Caco-2 (cell line): ENCODE measurements at regions not wholly inside any gene's neighbourhood (a gene's known extent, or its start where the extent isn't known, plus 50 kb on each side); places are given as distances from the start of the nearest gene placed in this dataset.

Source experiments
- BruUV-seq: library from RNA; stranded (reverse); fragments of 400-500 nt; replicated peaks from 2 replicates; lab custom pipeline; 2021; lab: Mats Ljungman, UMichigan
- CTCF ChIA-PET: fragments of 300-600 bp; sonication (Branson Sonifier 250); formaldehyde crosslinking; loops from one replicate; lab custom pipeline; 2022; ENCODE audit warnings: antibody characterized with exemption; lab: Charles Lee
- POLR2A ChIA-PET: fragments of 300-600 bp; sonication (Branson Sonifier 250); formaldehyde crosslinking; loops from one replicate; lab custom pipeline; 2022; ENCODE audit warnings: antibody characterized with exemption; lab: Charles Lee
- DNase-seq, 2 experiments: peaks; one replicate each; pipeline versions ENCODE4 v3.0.0 to v3.0.0-alpha.2; 2020 to 2022
- H3K27me3 ChIP-seq: replicated peaks from 2 replicates; pipeline ENCODE4 v1.6.0; 2011; ENCODE audit warnings: low read length; ENCODE audit not compliant: control insufficient read depth, insufficient read depth
- H3K36me3 ChIP-seq: 2 replicates; pipeline ENCODE4 v1.5.1; 2011; ENCODE audit warnings: low read length; ENCODE audit not compliant: control insufficient read depth, insufficient read depth
- H3K4me1 ChIP-seq: fragments of 250-450 bp; sonication (Bioruptor Pico); 2 replicates; pipeline ENCODE4 v1.5.1; 2020; ENCODE audit warnings: mild to moderate bottlenecking
- H3K4me3 ChIP-seq: 2 replicates; pipeline ENCODE4 v1.5.1; 2011; ENCODE audit warnings: low read depth, mild to moderate bottlenecking, control low read depth, low read length
- H3K9me3 ChIP-seq: fragments of 250-450 bp; sonication (Bioruptor Pico); 2 replicates; pipeline ENCODE4 v1.5.1; 2020; ENCODE audit warnings: mild to moderate bottlenecking, moderate library complexity
- H3K27ac Mint-ChIP-seq: one replicate; pipeline ENCODE4 v1.8.0; 2022; ENCODE audit warnings: mixed read lengths; ENCODE audit not compliant: unreplicated experiment
- H3K27me3 Mint-ChIP-seq: one replicate; pipeline ENCODE4 v1.8.0; 2022; ENCODE audit warnings: mixed read lengths; ENCODE audit not compliant: insufficient read depth, unreplicated experiment
- H3K36me3 Mint-ChIP-seq: one replicate; pipeline ENCODE4 v1.8.0; 2022; ENCODE audit warnings: mild to moderate bottlenecking, mixed read lengths; ENCODE audit not compliant: insufficient read depth, unreplicated experiment
- H3K4me1 Mint-ChIP-seq: one replicate; pipeline ENCODE4 v1.8.0; 2022; ENCODE audit warnings: low read depth, mixed read lengths; ENCODE audit not compliant: unreplicated experiment
- H3K4me3 Mint-ChIP-seq: one replicate; pipeline ENCODE4 v1.8.0; 2022; ENCODE audit warnings: mild to moderate bottlenecking, moderate library complexity, mixed read lengths; ENCODE audit not compliant: unreplicated experiment
- H3K9me3 Mint-ChIP-seq: one replicate; pipeline ENCODE4 v1.8.0; 2022; ENCODE audit warnings: mixed read lengths; ENCODE audit not compliant: unreplicated experiment
- intact Hi-C: fragments of 100-400 bp; cut with micrococcal nuclease; formaldehyde crosslinking; loops from one replicate; pipeline ENCODE4 v1.10.0; 2022; ENCODE audit not compliant: unreplicated experiment
- TF ChIP-seq, protein P1 (sequence below), 2 experiments: fragments of 200-600 bp in 1 of 2; IDR thresholded peaks; 1 replicate in 1 of 2; 2 replicates in 1 of 2; pipeline versions ENCODE4 v1.5.1 to v1.8.0; 2011 to 2022; ENCODE audit warnings: antibody characterized with exemption in 1 of 2, control low read depth in 1 of 2, inconsistent platforms in 1 of 2, low read depth in 1 of 2, low read length in 1 of 2, mild to moderate bottlenecking in 1 of 2, moderate library complexity in 1 of 2; ENCODE audit not compliant: insufficient read depth in 1 of 2, severe bottlenecking in 1 of 2, unreplicated experiment in 1 of 2

DNA sequence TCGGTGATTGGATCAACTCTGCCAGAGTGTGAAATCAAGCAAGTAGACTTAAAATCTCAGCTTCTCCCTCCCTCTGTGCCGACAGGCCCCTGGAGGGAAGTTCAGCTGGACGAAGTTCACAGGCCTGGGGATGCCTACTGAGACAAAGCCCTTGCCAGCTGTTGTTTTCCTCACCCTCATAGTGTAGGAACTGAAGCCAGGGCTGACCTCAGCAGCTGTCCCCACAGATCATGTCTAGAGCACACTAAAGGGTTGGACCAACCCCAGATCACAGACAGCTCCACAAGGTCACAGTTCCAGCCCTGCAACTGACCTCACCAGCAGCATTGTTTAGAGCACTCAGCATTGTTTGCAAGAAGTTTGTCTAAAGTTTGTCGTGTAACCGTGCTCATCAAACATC, 261.9 kb upstream of the ECI2 start:
- Histone ChIP-seq H3K9me3 (no peaks in the 10 kb centered on the region), H3K36me3 (no peaks in the 10 kb centered on the region), H3K27me3 (no peaks in the 10 kb centered on the region), H3K4me1 (peaks cover 6% of the 10 kb centered on the region), H3K4me3 (no peak overlapping the region)
- intact Hi-C loops: no loop called here
- no peaks in the 10 kb centered on the region for H3K27me3 Mint-ChIP-seq
- ChIA-PET POLR2A (no interaction called here), CTCF (no interaction called here)
- no peaks in the 10 kb centered on the region for H3K9me3 Mint-ChIP-seq
- TF ChIP-seq, protein P1, sequence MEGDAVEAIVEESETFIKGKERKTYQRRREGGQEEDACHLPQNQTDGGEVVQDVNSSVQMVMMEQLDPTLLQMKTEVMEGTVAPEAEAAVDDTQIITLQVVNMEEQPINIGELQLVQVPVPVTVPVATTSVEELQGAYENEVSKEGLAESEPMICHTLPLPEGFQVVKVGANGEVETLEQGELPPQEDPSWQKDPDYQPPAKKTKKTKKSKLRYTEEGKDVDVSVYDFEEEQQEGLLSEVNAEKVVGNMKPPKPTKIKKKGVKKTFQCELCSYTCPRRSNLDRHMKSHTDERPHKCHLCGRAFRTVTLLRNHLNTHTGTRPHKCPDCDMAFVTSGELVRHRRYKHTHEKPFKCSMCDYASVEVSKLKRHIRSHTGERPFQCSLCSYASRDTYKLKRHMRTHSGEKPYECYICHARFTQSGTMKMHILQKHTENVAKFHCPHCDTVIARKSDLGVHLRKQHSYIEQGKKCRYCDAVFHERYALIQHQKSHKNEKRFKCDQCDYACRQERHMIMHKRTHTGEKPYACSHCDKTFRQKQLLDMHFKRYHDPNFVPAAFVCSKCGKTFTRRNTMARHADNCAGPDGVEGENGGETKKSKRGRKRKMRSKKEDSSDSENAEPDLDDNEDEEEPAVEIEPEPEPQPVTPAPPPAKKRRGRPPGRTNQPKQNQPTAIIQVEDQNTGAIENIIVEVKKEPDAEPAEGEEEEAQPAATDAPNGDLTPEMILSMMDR (IDR thresholded peaks at IDR 0.05; ENCODE audit: insufficient read depth in 1 of 2, low read depth in 1 of 2, low read length in 1 of 2, severe bottlenecking in 1 of 2, unreplicated experiment in 1 of 2): no peak
- no peaks in the 10 kb centered on the region for H3K36me3 Mint-ChIP-seq
- no TSS peak for BruUV-seq
- DNase-seq: no peak
- no peaks in the 10 kb centered on the region for H3K4me1 Mint-ChIP-seq
- no peak overlapping the region for H3K4me3 Mint-ChIP-seq
- H3K27ac Mint-ChIP-seq: no peak overlapping the region

DNA sequence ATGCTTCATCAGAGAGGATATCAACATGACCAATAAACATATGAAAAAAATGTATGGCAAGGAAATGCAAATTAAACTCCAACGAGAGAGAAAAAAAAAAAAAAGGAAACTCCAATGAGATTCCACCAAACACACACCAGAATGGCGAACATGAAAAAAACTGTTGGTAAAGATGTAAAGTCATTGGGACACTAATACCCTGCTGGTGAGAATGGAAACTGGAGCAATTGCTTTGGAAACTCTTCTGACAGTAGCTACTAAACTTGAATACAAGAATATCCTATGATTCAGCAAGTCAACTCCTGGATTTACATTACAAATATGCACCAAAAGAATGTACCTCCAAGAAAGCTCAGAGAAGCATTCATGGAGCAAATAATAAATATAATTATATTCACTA, 260.7 kb upstream of the ECI2 start:
- POLR2A ChIA-PET: no interaction called here
- H3K9me3 Mint-ChIP-seq: no peaks in the 10 kb centered on the region
- H3K36me3 ChIP-seq: no peaks in the 10 kb centered on the region
- H3K36me3 Mint-ChIP-seq: no peaks in the 10 kb centered on the region
- no peak overlapping the region for H3K4me3 ChIP-seq
- no TSS peak for BruUV-seq
- H3K27me3 ChIP-seq: no peaks in the 10 kb centered on the region
- no peaks in the 10 kb centered on the region for H3K4me1 Mint-ChIP-seq
- CTCF ChIA-PET: no interaction called here
- peaks cover 6% of the 10 kb centered on the region for H3K4me1 ChIP-seq
- H3K27ac Mint-ChIP-seq: no peak overlapping the region
- H3K4me3 Mint-ChIP-seq: no peak overlapping the region
- H3K9me3 ChIP-seq: no peaks in the 10 kb centered on the region
- intact Hi-C loops: no loop called here
- peaks cover 3% of the 10 kb centered on the region for H3K27me3 Mint-ChIP-seq
- TF ChIP-seq, protein P1 (IDR thresholded peaks at IDR 0.05; ENCODE audit: insufficient read depth in 1 of 2, low read depth in 1 of 2, low read length in 1 of 2, severe bottlenecking in 1 of 2, unreplicated experiment in 1 of 2): no peak
- no peak for DNase-seq

DNA sequence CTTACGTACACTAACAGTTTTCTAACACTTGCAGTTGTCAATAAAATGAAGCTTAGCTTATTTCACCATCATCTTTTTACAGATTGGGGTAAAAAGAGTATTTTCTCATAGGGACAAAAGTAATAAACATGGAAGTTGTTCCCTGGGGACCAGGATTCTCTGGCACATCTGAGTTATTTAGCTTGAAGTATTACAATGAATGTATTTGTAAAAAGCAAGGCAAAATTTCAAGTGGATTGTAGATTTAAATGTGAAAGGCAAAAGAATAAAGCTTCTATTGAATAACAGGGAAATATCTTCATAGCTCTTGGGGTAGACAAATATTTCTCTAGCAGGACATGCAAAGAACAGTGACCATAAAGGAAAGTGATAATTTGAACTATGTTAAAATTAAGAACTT, 260.0 kb upstream of the ECI2 start:
- no peak overlapping the region for H3K27ac Mint-ChIP-seq
- peaks cover 6% of the 10 kb centered on the region for H3K4me1 ChIP-seq
- no peak overlapping the region for H3K4me3 Mint-ChIP-seq
- H3K27me3 Mint-ChIP-seq: peaks cover 3% of the 10 kb centered on the region
- no peaks in the 10 kb centered on the region for H3K9me3 Mint-ChIP-seq
- H3K4me1 Mint-ChIP-seq: no peaks in the 10 kb centered on the region
- intact Hi-C loops: no loop called here
- H3K4me3 ChIP-seq: no peak overlapping the region
- ChIA-PET POLR2A (no interaction called here), CTCF (no interaction called here)
- H3K27me3 ChIP-seq: no peaks in the 10 kb centered on the region
- DNase-seq: no peak
- no peaks in the 10 kb centered on the region for H3K36me3 ChIP-seq
- TF ChIP-seq, protein P1 (IDR thresholded peaks at IDR 0.05; ENCODE audit: insufficient read depth in 1 of 2, low read depth in 1 of 2, low read length in 1 of 2, severe bottlenecking in 1 of 2, unreplicated experiment in 1 of 2): no peak
- BruUV-seq: no TSS peak
- no peaks in the 10 kb centered on the region for H3K9me3 ChIP-seq
- no peaks in the 10 kb centered on the region for H3K36me3 Mint-ChIP-seq
